K562 (cell line): ENCODE measurements at regions not wholly inside any gene's neighbourhood (a gene's known extent, or its start where the extent isn't known, plus 50 kb on each side); places are given as distances from the start of the nearest gene placed in this dataset.

Experiments used
- ATAC-seq: fragments of 200-7000 bp; cut with Tn5 transposase; 3 replicates; pipeline ENCODE4 v1.9.1; 2020; ENCODE audit warnings: moderate library complexity
- BruUV-seq: library from RNA; stranded (reverse); fragments of 400-500 nt; replicated peaks from 2 replicates; lab custom pipeline; 2021; lab: Mats Ljungman, UMichigan
- CTCF ChIA-PET: fragments of 300-600 bp; formaldehyde crosslinking; extraction: SDS; loops from one replicate; lab custom pipeline; 2021; ENCODE audit warnings: low intra/inter-chr PET ratio; lab: Yijun Ruan, JAX
- POLR2A ChIA-PET: fragments of 300-600, 350-650 bp; sonication (Branson Sonifier 250); formaldehyde crosslinking; extraction: SDS; loops from one replicate; lab custom pipeline; 2021; ENCODE audit warnings: antibody characterized with exemption, inconsistent platforms; lab: Yijun Ruan, JAX
- DNase-seq, 4 experiments: peaks; one replicate each; pipeline versions ENCODE4 v3.0.0 to v3.0.0-alpha.2; 2011 to 2018; ENCODE audit warnings: low spot score in 3 of 4, mixed read lengths in 3 of 4; ENCODE audit errors: extremely low read depth in 1 of 4
- FAIRE-seq: peaks from 2 replicates; lab custom pipeline; 2011; peaks lifted over from hg19 to GRCh38; lab: Jason Lieb, UNC
- H2AFZ ChIP-seq: 2 replicates; pipeline ENCODE4 v1.6.0; 2011; ENCODE audit warnings: low read depth, low read length, control low read depth, inconsistent platforms
- H3K27ac ChIP-seq: fragments of 200-600 bp; 3 replicates; pipeline ENCODE4 v1.8.0; 2011; ENCODE audit warnings: low read depth, mild to moderate bottlenecking, control low read depth, inconsistent platforms, low read length, moderate library complexity, mixed read lengths; ENCODE audit errors: extremely low read depth
- H3K27me3 ChIP-seq, 2 experiments: fragments of 300-600 bp in 1 of 2; 2 replicates in 1 of 2; 3 replicates in 1 of 2; pipeline versions ENCODE4 v1.6.0 to v1.8.0; 2011; ENCODE audit warnings: inconsistent platforms in 2 of 2, low read length in 2 of 2, mild to moderate bottlenecking in 1 of 2, mixed read lengths in 1 of 2, moderate library complexity in 1 of 2; ENCODE audit not compliant: control insufficient read depth in 2 of 2, insufficient read depth in 2 of 2
- H3K36me3 ChIP-seq: fragments of 300-600 bp; 3 replicates; pipeline ENCODE4 v1.8.0; 2011; ENCODE audit warnings: mild to moderate bottlenecking, low read length, inconsistent platforms; ENCODE audit not compliant: control insufficient read depth, insufficient read depth
- H3K4me1 ChIP-seq, 2 experiments: fragments of 200-600 bp in 1 of 2; replicated peaks in 1 of 2; 2 replicates in 1 of 2; 3 replicates in 1 of 2; pipeline versions ENCODE4 v1.5.1 to v1.8.0; 2011; ENCODE audit warnings: inconsistent platforms in 2 of 2, low read length in 2 of 2, mild to moderate bottlenecking in 1 of 2, mixed read lengths in 1 of 2, moderate library complexity in 1 of 2; ENCODE audit not compliant: control insufficient read depth in 2 of 2, insufficient read depth in 2 of 2
- H3K4me2 ChIP-seq: 2 replicates; pipeline ENCODE4 v1.6.1; 2011; ENCODE audit warnings: low read length, control low read depth, inconsistent platforms, mixed read lengths; ENCODE audit not compliant: insufficient read depth
- H3K4me3 ChIP-seq: fragments of 200-600 bp; sonication (generic), shearing (Covaris generic); 2 replicates; pipeline ENCODE4 v1.5.1; 2016; ENCODE audit warnings: control low read depth, inconsistent platforms
- H3K79me2 ChIP-seq: fragments of 200-600 bp; 3 replicates; pipeline ENCODE4 v1.8.0; 2011; ENCODE audit warnings: low read length, inconsistent platforms; ENCODE audit not compliant: control insufficient read depth, insufficient read depth
- H3K9ac ChIP-seq, 2 experiments: 2 replicates each; pipeline versions ENCODE4 v1.6.0 to v1.6.1; 2011; ENCODE audit warnings: low read depth in 2 of 2, low read length in 2 of 2, control low read depth in 1 of 2, inconsistent platforms in 1 of 2, mild to moderate bottlenecking in 1 of 2, mixed read lengths in 1 of 2; ENCODE audit not compliant: insufficient read depth in 1 of 2
- H3K9me1 ChIP-seq: one replicate; pipeline ENCODE4 v1.6.0; 2011; ENCODE audit warnings: inconsistent platforms, mild to moderate bottlenecking, low read length, moderate library complexity; ENCODE audit not compliant: control insufficient read depth, insufficient read depth
- H3K9me3 ChIP-seq: replicated peaks from 2 replicates; pipeline ENCODE4 v1.5.1; 2011; ENCODE audit warnings: low read depth, low read length, inconsistent platforms; ENCODE audit not compliant: control insufficient read depth, insufficient read depth
- H4K20me1 ChIP-seq: replicated peaks from 2 replicates; pipeline ENCODE4 v1.6.1; 2011; ENCODE audit warnings: low read length, inconsistent platforms, mixed read lengths; ENCODE audit not compliant: control insufficient read depth, insufficient read depth
- BACH1 ChIP-seq: fragments of 200-800 bp; sonication (Bioruptor generic); IDR thresholded peaks from 2 replicates; pipeline ENCODE4 v1.6.1; 2016; ENCODE audit warnings: missing genetic modification characterization, missing compliant biosample characterization
- CTCFL ChIP-seq: IDR thresholded peaks from 2 replicates; pipeline ENCODE4 v1.6.1; 2011; ENCODE audit warnings: borderline replicate concordance, low read depth, mild to moderate bottlenecking, moderate library complexity, low read length; ENCODE audit not compliant: insufficient read depth, poor library complexity, severe bottlenecking
- HCFC1 ChIP-seq: IDR thresholded peaks from 2 replicates; pipeline ENCODE4 v1.6.1; 2012; ENCODE audit warnings: low read depth, low read length, improper control_type of control experiment
- HDAC8 ChIP-seq: fragments of 450-650 bp; IDR thresholded peaks from 2 replicates; pipeline ENCODE4 v1.6.1; 2016; ENCODE audit warnings: mild to moderate bottlenecking, missing genetic modification characterization, moderate library complexity, missing compliant biosample characterization
- MCM7 ChIP-seq, 2 experiments: fragments of 450-650 bp; IDR thresholded peaks; 2 replicates each; pipeline ENCODE4 v1.6.1; 2016 to 2018
- MEIS2 ChIP-seq: fragments of 450-650 bp; IDR thresholded peaks from 2 replicates; pipeline ENCODE4 v1.6.1; 2014; ENCODE audit warnings: mild to moderate bottlenecking; ENCODE audit not compliant: partially characterized antibody
- NFE2L1 ChIP-seq: fragments of 450-650 bp; IDR thresholded peaks from 2 replicates; pipeline ENCODE4 v1.6.1; 2016; ENCODE audit warnings: missing genetic modification characterization, low read depth, mild to moderate bottlenecking, missing compliant biosample characterization, moderate library complexity, borderline replicate concordance
- NR1H2 ChIP-seq: sonication (generic); formaldehyde crosslinking; IDR thresholded peaks from 2 replicates; pipeline ENCODE4 v1.4.0; 2020; ENCODE audit warnings: mild to moderate bottlenecking, missing genetic modification reagents
- PURB ChIP-seq: sonication (generic); formaldehyde crosslinking; IDR thresholded peaks from 2 replicates; pipeline ENCODE4 v1.9.0; 2021; ENCODE audit warnings: low read depth, mild to moderate bottlenecking, missing genetic modification reagents
- RBM25 ChIP-seq: fragments of 200-400 bp; formaldehyde crosslinking; IDR thresholded peaks from 2 replicates; pipeline ENCODE4 v1.6.1; 2018; ENCODE audit warnings: low read length, low read depth, moderate library complexity; ENCODE audit not compliant: severe bottlenecking
- REST ChIP-seq, 2 experiments: fragments of 450-650 bp; formaldehyde crosslinking in 1 of 2; IDR thresholded peaks; 2 replicates each; pipeline versions ENCODE4 v1.4.0 to v1.6.1; 2014 to 2020; ENCODE audit warnings: mild to moderate bottlenecking in 2 of 2, borderline replicate concordance in 1 of 2, low read depth in 1 of 2
- SMAD4 ChIP-seq: fragments of 250-450 bp; sonication (Bioruptor Pico); conservative IDR thresholded peaks from 2 replicates; pipeline ENCODE4 v1.8.0; 2021; ENCODE audit warnings: inconsistent platforms, mild to moderate bottlenecking, moderate library complexity
- ZNF146 ChIP-seq: IDR thresholded peaks from one replicate; pipeline ENCODE4 v1.6.1; 2018; ENCODE audit warnings: missing compliant biosample characterization; ENCODE audit not compliant: unreplicated experiment
- WGBS: fragments of 100-300 bp; shearing (Covaris generic); methylation state at CpG from one replicate; pipeline ENCODE4 v1.1.6; 2016; ENCODE audit warnings: low coverage, mixed read lengths; ENCODE audit not compliant: insufficient coverage; ENCODE audit errors: missing lambda C conversion rate; 5-methylcytosine and 5-hydroxymethylcytosine counted together
- in situ Hi-C: fragments of 300-500 bp; cut with MboI; formaldehyde crosslinking; loops from 4 replicates; pipeline ENCODE4 v1.15.0; 2018; ENCODE audit warnings: inconsistent platforms, mixed read lengths
- intact Hi-C: fragments of 100-400 bp; cut with micrococcal nuclease; formaldehyde crosslinking; loops from 2 replicates; pipeline ENCODE4 v1.14.2; 2022

- DNase-seq = no peak
- no peaks in the 10 kb centered on the region for H3K36me3 ChIP-seq
- no peaks in the 10 kb centered on the region for H4K20me1 ChIP-seq
- no peak overlapping the region for H3K4me3 ChIP-seq
- FAIRE-seq = no peak
- H3K27ac ChIP-seq = no peak overlapping the region
- H2AFZ ChIP-seq = no peak overlapping the region
- POLR2A ChIA-PET = no interaction called here
- in situ Hi-C loops (no loop called here), intact Hi-C loops (no loop called here)
- H3K4me1 ChIP-seq = no peaks in the 10 kb centered on the region
- 3% methylated on average over 2 of the region's 2 CpGs for WGBS
- CTCF ChIA-PET = no interaction called here
- H3K4me2 ChIP-seq = no peak overlapping the region
- H3K9me1 ChIP-seq = no peaks in the 10 kb centered on the region
- H3K9me3 ChIP-seq = no peaks in the 10 kb centered on the region
- no peak overlapping the region for H3K9ac ChIP-seq
- H3K79me2 ChIP-seq = no peaks in the 10 kb centered on the region
- no TSS peak for BruUV-seq
- no peaks in the 10 kb centered on the region for H3K27me3 ChIP-seq
- no peak for ATAC-seq
- TF ChIP-seq NR1H2 (no peak), BACH1 (no peak), PURB (CRISPR knock-in tag) (no peak), MEIS2 (no peak), REST (IDR thresholded peaks at IDR 0.05; ENCODE audit: borderline replicate concordance) (no peak), REST (CRISPR knock-in tag; IDR thresholded peaks at IDR 0.05; ENCODE audit: low read depth) (no peak), HCFC1 (no peak), CTCFL (no peak), ZNF146 (no peak), RBM25 (no peak), NFE2L1 (tag) (no peak), HDAC8 (no peak), MCM7 (IDR thresholded peaks at IDR 0.05) (no peak), SMAD4 (CRISPR knock-in tag) (no peak)
Measured at GRCh38 chr2:103174711-103175110, 412.9 kb downstream of the TMEM182 start.
